ENCODE measurements at regions not wholly inside any gene's neighbourhood (a gene's known extent, or its start where the extent isn't known, plus 50 kb on each side); places are given as distances from the start of the nearest gene placed in this dataset.

DNA sequence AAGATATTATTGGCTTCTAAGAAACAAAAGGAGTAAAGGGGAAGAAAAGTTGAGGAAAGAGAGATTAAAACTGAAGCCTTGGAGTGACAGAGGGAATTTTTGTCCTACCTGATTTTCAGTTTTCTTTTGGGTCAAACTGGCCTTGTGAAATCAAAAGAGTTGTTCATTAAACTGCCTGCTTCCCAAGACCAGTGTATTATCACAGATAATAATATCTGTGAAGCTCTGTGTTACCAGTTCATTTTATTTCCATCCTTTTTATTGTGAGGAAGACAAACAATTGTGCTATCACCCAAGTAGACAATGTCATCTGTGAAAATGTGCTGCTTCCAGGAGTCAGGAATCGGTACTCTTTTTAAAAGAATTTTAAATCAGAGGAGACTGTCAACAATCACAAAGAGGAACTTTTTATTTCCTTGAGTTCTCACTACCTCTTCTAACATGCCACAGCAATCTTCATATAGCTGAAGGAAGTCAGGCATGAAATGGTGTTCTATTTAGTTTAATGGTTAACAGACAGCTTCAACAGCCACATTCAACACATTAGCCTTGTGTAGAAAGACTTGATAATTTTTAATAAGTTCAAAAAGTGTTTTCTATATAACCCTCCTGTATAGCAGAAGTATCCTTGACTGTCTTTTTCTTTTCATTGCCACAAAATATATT is 554.8 kb downstream of the PIK3C3 start:
- no peak for TF ChIP-seq POLR2A (IDR thresholded peaks at IDR 0.05; ENCODE audit: low read length)
- TF ChIP-seq JUNB (IDR thresholded peaks at IDR 0.05), result no peak
